ENCODE measurements at regions not wholly inside any gene's neighbourhood (a gene's known extent, or its start where the extent isn't known, plus 50 kb on each side); places are given as distances from the start of the nearest gene placed in this dataset.

DNA sequence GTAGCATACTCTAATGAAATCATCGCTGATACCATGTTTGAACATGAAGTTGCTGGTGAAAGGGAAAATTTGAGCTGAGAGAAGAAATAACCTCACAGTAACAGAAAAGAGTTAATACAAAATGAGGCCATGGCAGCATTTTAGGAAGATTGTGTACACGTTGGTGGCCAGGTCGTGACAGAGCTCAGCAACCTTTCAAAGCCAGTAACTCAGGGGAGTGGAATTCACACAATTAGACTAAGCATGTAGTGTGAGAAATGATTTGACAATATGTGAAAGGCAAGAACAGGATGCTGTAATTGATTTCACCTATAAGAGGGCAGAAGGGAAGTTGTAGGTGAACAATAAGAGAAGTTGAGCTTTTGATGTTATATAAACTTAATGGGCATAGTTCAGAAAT is 246.3 kb downstream of the OGFRL1 start:
- H3K9ac ChIP-seq (ENCODE audit: low read depth, low read length), result no peak overlapping the region
- no peaks in the 10 kb centered on the region for H3K27me3 ChIP-seq (ENCODE audit: insufficient read depth, low read length)
- H3K36me3 ChIP-seq (ENCODE audit: insufficient read depth, low read depth, low read length), result no peaks in the 10 kb centered on the region
- no peaks in the 10 kb centered on the region for H3K4me1 ChIP-seq (ENCODE audit: insufficient read depth, low read length)
- no peaks in the 10 kb centered on the region for H3K9me3 ChIP-seq (ENCODE audit: insufficient read depth, low read depth, low read length)
- H3K27ac ChIP-seq (ENCODE audit: low read length), result no peak overlapping the region
- H3K4me3 ChIP-seq (ENCODE audit: low read length), result no peak overlapping the region

DNA sequence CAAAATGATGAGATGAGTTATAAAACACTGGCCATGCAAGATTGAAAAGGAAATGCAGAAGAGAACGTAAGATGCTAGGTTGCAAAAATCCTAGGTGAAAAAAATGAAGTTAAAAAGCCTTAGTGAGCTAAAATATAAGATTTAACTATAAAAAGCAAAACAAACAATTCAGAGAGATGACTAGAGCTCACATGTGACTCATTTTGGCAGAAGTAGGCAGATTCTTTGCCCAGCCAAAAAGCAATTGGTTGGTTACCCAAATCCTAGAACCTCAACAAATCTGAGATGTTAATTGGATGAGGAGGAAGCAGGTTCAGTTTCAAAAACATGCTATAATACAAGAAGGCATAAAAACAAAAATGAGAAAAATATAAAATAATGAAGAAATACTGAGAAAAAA is 249.1 kb downstream of the OGFRL1 start:
- no peaks in the 10 kb centered on the region for H3K9me3 ChIP-seq (ENCODE audit: insufficient read depth, low read depth, low read length)
- H3K27ac ChIP-seq (ENCODE audit: low read length), result no peak overlapping the region

DNA sequence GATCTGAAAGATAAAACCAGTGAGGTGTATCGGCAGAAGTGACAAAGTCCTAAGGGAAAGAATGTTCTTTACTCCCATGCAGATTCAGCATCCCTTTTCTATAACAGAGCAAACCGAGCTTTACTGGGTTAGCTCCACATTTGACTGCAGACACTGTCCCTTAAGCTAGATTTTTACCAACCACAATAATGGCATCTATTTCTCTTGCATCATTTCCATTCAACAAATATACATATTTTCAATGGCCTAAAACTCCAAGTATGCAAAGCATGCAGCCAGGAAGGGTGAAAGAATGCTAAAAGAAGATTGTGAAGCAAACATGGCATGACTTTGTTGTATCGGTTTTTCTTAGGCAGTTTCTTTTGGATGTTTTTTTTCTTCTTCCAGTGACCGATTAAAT is 255.4 kb downstream of the OGFRL1 start:
- peaks cover 16% of the 10 kb centered on the region for H3K4me1 ChIP-seq (ENCODE audit: insufficient read depth, low read length)
- no peaks in the 10 kb centered on the region for H3K27me3 ChIP-seq (ENCODE audit: insufficient read depth, low read length)
- no peak overlapping the region for H3K9ac ChIP-seq (ENCODE audit: low read depth, low read length)
- no peaks in the 10 kb centered on the region for H3K9me3 ChIP-seq (ENCODE audit: insufficient read depth, low read depth, low read length)
- H3K27ac ChIP-seq (ENCODE audit: low read length), result no peak overlapping the region
- no peaks in the 10 kb centered on the region for H3K36me3 ChIP-seq (ENCODE audit: insufficient read depth, low read depth, low read length)
- H3K4me3 ChIP-seq (ENCODE audit: low read length), result no peak overlapping the region

More for the DNA sequence above, 249.1 kb downstream of the OGFRL1 start:
- Histone ChIP-seq H3K27me3 (ENCODE audit: insufficient read depth, low read length) (no peaks in the 10 kb centered on the region), H3K4me3 (ENCODE audit: low read length) (no peak overlapping the region), H3K4me1 (ENCODE audit: insufficient read depth, low read length) (no peaks in the 10 kb centered on the region), H3K36me3 (ENCODE audit: insufficient read depth, low read depth, low read length) (no peaks in the 10 kb centered on the region), H3K9ac (ENCODE audit: low read depth, low read length) (no peak overlapping the region)

DNA sequence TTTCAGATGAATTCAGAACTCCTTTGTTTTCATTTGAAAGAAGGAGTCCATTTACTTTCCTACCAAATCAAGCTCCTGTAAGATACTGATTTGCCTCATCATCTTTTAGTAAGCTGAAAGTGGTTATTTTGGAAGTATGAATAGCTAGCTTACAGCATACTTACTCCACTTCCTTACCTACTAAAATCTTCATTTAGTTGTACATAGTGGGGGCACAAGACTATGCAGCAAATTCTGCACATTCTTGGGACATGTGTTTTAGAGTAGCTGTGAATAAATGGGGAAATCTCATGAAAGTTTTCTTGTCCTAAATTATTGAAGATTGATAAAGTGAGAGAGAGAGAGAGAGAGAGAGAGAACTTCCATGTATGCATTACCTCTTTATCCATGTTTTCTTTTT is 256.3 kb downstream of the OGFRL1 start:
- H3K36me3 ChIP-seq (ENCODE audit: insufficient read depth, low read depth, low read length), result no peaks in the 10 kb centered on the region
- H3K27me3 ChIP-seq (ENCODE audit: insufficient read depth, low read length), result no peaks in the 10 kb centered on the region
- no peak overlapping the region for H3K4me3 ChIP-seq (ENCODE audit: low read length)
- peaks cover 16% of the 10 kb centered on the region for H3K4me1 ChIP-seq (ENCODE audit: insufficient read depth, low read length)
- no peaks in the 10 kb centered on the region for H3K9me3 ChIP-seq (ENCODE audit: insufficient read depth, low read depth, low read length)
- H3K27ac ChIP-seq (ENCODE audit: low read length), result no peak overlapping the region
- H3K9ac ChIP-seq (ENCODE audit: low read depth, low read length), result no peak overlapping the region

DNA sequence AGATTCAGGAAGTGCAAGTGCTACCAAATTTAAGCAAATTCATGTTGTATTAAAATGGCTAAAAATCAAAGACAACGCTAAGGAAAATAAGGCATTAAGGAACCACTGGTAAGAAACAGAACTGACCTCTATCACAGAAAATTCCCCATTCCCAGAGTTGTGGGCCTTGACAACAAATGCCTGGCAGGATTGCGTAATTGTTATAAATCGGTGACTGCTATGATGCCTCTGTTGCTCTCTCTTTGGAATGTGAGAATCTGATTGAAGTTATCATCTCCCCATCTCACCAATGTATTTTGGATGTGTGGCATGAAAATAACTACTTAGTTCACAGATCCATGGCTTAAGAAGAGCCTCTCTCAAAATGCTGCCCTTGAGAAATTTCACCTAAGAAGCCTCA is 257.3 kb downstream of the OGFRL1 start:
- no peak overlapping the region for H3K9ac ChIP-seq (ENCODE audit: low read depth, low read length)
- peaks cover 16% of the 10 kb centered on the region for H3K4me1 ChIP-seq (ENCODE audit: insufficient read depth, low read length)
- no peak overlapping the region for H3K27ac ChIP-seq (ENCODE audit: low read length)
- H3K4me3 ChIP-seq (ENCODE audit: low read length), result no peak overlapping the region
- H3K36me3 ChIP-seq (ENCODE audit: insufficient read depth, low read depth, low read length), result no peaks in the 10 kb centered on the region
- H3K9me3 ChIP-seq (ENCODE audit: insufficient read depth, low read depth, low read length), result no peaks in the 10 kb centered on the region
- H3K27me3 ChIP-seq (ENCODE audit: insufficient read depth, low read length), result no peaks in the 10 kb centered on the region

DNA sequence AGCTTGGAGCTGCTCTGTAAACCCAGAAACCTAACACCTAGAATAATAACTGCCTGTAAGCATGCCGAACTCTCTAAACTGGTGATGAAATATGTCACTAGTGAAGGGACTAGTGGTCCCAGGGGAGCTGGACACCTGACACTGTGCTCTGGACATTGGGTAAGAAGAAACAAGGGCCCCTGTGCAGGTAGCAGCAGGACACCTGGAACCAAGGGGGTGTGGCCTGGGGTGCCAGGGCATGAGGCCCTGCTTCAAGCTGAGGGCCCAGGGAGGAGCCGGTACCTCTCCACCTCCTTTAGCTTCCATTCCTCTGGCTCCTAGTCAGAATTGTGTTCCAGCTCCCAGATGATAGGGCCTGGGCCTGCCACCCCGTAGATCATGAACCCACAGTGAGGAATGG is 263.2 kb downstream of the OGFRL1 start:
- Histone ChIP-seq H3K27me3 (ENCODE audit: insufficient read depth, low read length) (no peaks in the 10 kb centered on the region), H3K27ac (ENCODE audit: low read length) (no peak overlapping the region), H3K9me3 (ENCODE audit: insufficient read depth, low read depth, low read length) (peaks cover 20% of the 10 kb centered on the region), H3K4me3 (ENCODE audit: low read length) (no peak overlapping the region), H3K9ac (ENCODE audit: low read depth, low read length) (no peak overlapping the region), H3K36me3 (ENCODE audit: insufficient read depth, low read depth, low read length) (no peaks in the 10 kb centered on the region), H3K4me1 (ENCODE audit: insufficient read depth, low read length) (no peaks in the 10 kb centered on the region)

DNA sequence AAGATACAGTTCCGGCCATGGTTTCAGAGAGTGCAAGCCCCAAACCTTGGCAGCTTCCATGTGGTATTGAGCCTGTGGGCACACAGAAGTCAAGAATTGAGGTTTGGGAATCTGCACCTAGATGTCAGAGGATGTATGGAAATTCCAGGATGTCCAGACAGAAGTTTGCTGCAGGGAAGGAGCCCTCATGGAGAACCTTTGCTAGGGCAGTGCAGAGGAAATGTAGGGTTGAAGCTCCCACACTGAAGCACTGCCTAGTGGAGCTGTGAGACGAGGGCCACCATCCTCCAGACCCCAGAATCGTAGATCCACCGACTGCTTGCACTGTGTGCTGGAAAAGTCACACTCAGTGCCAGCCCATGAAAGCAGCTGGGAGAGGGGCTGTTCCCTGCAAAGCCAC is 267.5 kb downstream of the OGFRL1 start:
- Histone ChIP-seq H3K4me3 (ENCODE audit: low read length) (no peak overlapping the region; the same call in 1 of the 2 replicates), H3K36me3 (ENCODE audit: insufficient read depth, low read depth, low read length) (no peaks in the 10 kb centered on the region), H3K27ac (ENCODE audit: low read length) (no peak overlapping the region), H3K9me3 (ENCODE audit: insufficient read depth, low read depth, low read length) (peaks cover 46% of the 10 kb centered on the region), H3K9ac (ENCODE audit: low read depth, low read length) (no peak overlapping the region), H3K27me3 (ENCODE audit: insufficient read depth, low read length) (no peaks in the 10 kb centered on the region), H3K4me1 (ENCODE audit: insufficient read depth, low read length) (no peaks in the 10 kb centered on the region)

DNA sequence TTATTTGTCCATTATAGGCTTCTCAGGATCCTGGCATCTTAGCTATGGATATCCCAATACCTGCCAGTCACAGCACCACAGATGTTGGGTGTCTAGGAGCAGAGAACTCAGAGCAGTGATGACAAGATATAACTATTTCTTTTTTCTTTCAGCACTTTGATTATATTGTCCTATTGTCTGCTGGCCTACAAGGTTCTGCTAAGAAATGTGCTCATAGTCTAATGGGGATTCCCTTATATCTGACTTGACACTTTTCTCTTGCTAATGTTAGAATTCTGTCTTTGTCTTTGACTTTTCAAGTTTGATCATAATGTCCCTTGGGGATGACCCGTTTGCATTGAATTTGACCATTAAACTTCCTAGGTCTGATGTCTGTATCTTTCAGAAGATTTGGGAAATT is 270.4 kb downstream of the OGFRL1 start:
- Histone ChIP-seq H3K9ac (ENCODE audit: low read depth, low read length) (no peak overlapping the region), H3K4me1 (ENCODE audit: insufficient read depth, low read length) (no peaks in the 10 kb centered on the region), H3K27ac (ENCODE audit: low read length) (no peak overlapping the region), H3K4me3 (ENCODE audit: low read length) (no peak overlapping the region), H3K27me3 (ENCODE audit: insufficient read depth, low read length) (no peaks in the 10 kb centered on the region), H3K9me3 (ENCODE audit: insufficient read depth, low read depth, low read length) (peaks cover 46% of the 10 kb centered on the region), H3K36me3 (ENCODE audit: insufficient read depth, low read depth, low read length) (no peaks in the 10 kb centered on the region)

DNA sequence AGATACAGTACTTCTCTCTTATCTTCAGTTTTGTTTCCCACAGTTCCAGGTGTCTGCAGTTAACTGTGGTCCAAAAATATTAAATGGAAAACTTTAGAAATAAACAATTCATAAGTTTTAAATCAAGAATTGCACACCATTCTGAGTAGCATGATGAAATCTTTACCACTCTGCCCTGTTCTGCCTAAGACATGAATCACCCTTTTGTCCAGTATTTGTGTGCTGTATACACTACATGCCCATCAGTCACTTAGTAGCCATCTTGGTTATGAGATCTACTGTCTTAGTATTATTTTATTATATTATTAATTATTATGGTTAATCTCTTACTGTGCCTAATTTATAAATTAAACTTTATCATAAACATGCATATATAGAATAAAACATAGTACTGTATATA is 279.0 kb downstream of the OGFRL1 start:
- Histone ChIP-seq H3K4me3 (ENCODE audit: low read length) (no peak overlapping the region), H3K36me3 (ENCODE audit: insufficient read depth, low read depth, low read length) (no peaks in the 10 kb centered on the region), H3K4me1 (ENCODE audit: insufficient read depth, low read length) (no peaks in the 10 kb centered on the region), H3K27me3 (ENCODE audit: insufficient read depth, low read length) (no peaks in the 10 kb centered on the region), H3K27ac (ENCODE audit: low read length) (no peak overlapping the region), H3K9ac (ENCODE audit: low read depth, low read length) (no peak overlapping the region), H3K9me3 (ENCODE audit: insufficient read depth, low read depth, low read length) (no peaks in the 10 kb centered on the region)

DNA sequence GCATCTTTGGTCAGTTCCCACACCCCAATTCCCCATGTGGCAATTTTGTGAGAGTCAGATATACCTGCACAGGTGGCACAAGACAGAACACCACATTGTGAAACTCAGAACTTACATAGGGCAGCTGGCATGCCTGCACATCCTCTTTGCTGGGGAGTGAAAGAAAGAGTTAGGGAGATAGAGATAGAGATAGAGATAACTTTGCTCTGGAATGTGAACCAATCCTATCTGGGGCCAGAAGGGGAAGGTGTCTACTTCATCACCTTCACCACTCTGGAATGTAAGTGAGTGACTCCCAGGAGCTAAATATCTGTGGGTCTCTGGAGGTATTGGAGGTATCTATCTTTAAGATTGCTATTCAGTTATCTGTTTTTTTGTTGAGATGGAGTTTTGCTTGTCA is 289.2 kb downstream of the OGFRL1 start:
- no peaks in the 10 kb centered on the region for H3K9me3 ChIP-seq (ENCODE audit: insufficient read depth, low read depth, low read length)
- H3K27ac ChIP-seq (ENCODE audit: low read length), result no peak overlapping the region
- H3K9ac ChIP-seq (ENCODE audit: low read depth, low read length), result no peak overlapping the region
- no peaks in the 10 kb centered on the region for H3K36me3 ChIP-seq (ENCODE audit: insufficient read depth, low read depth, low read length)
- no peak overlapping the region for H3K4me3 ChIP-seq (ENCODE audit: low read length)
- no peaks in the 10 kb centered on the region for H3K4me1 ChIP-seq (ENCODE audit: insufficient read depth, low read length)
- H3K27me3 ChIP-seq (ENCODE audit: insufficient read depth, low read length), result no peaks in the 10 kb centered on the region

DNA sequence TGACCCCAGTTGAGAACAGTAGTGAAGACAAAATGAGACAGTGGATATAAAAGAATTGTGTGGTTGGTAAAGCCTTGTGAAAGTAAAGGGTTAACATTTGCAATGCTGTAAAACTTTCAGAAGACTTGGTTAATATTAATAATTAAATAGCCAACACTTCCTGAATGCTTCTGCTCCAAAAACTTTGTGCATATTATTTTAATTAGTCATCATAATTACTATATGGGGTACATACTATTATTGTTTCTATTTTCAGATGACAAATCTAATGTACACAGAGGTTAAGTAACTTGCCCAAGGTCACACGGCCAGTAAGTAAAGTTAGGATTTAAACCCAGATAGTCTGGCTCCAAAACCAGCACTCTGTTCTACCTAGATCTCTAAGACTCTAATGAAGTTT is 291.3 kb downstream of the OGFRL1 start:
- no peak overlapping the region for H3K4me3 ChIP-seq (ENCODE audit: low read length)
- no peaks in the 10 kb centered on the region for H3K4me1 ChIP-seq (ENCODE audit: insufficient read depth, low read length)
- H3K27me3 ChIP-seq (ENCODE audit: insufficient read depth, low read length), result no peaks in the 10 kb centered on the region
- H3K9me3 ChIP-seq (ENCODE audit: insufficient read depth, low read depth, low read length), result no peaks in the 10 kb centered on the region
- no peaks in the 10 kb centered on the region for H3K36me3 ChIP-seq (ENCODE audit: insufficient read depth, low read depth, low read length)
- no peak overlapping the region for H3K27ac ChIP-seq (ENCODE audit: low read length)
- H3K9ac ChIP-seq (ENCODE audit: low read depth, low read length), result no peak overlapping the region

DNA sequence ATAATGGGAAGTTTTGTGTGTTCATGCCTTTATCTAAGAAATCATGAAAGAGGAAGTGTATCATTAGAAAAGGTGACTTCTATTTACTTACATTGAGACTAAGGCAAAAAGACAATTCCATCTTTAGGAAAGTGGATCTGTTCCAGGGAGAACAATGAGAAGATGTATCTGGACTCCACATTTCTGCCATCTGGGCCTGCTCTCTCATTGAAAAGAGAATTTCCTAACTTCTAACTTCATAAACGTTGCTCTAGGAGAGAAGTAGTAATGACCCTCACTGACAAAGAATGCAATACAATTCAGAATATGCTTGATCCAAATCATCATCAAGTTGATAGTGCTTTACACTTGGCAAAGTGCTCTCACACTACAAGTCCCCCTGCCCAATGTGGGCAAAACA is 294.2 kb downstream of the OGFRL1 start:
- H3K9ac ChIP-seq (ENCODE audit: low read depth, low read length), result no peak overlapping the region
- H3K36me3 ChIP-seq (ENCODE audit: insufficient read depth, low read depth, low read length), result no peaks in the 10 kb centered on the region
- H3K27ac ChIP-seq (ENCODE audit: low read length), result no peak overlapping the region
- H3K4me1 ChIP-seq (ENCODE audit: insufficient read depth, low read length), result no peaks in the 10 kb centered on the region
- H3K9me3 ChIP-seq (ENCODE audit: insufficient read depth, low read depth, low read length), result no peaks in the 10 kb centered on the region
- H3K4me3 ChIP-seq (ENCODE audit: low read length), result no peak overlapping the region
- H3K27me3 ChIP-seq (ENCODE audit: insufficient read depth, low read length), result no peaks in the 10 kb centered on the region
